ENCODE measurements at regions not wholly inside any gene's neighbourhood (a gene's known extent, or its start where the extent isn't known, plus 50 kb on each side); places are given as distances from the start of the nearest gene placed in this dataset.

DNA sequence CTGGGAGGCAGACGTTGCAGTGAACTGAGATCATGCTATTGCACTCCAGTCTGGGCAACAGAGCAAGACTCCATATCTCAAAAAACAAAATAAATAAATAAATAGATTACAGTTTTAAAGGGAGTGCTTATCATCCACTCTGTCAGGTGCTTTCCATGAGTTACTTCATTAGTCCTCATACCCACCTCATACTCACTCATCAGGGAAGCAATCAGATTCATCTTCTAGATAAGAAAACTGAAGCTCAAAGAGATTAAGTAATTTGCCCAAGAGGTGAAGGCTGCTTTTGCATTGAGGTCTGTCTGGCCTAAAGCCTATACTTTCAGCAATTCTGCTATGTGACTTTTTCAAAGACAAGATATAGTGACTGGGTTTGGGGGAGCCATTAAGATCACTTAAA is 101.0 kb downstream of the RASSF10 start:
- WGBS, 2 donors: 95 to 100% methylated on average over 1 of the region's 1 CpG
- Histone ChIP-seq H3K9me3 (no peaks in the 10 kb centered on the region), H3K4me3 (replicated peaks in 1 of 3) (no peak overlapping the region), H3K27ac (no peak overlapping the region), H3K4me1 (peaks cover 6 to 11% of the 10 kb centered on the region in 2 donors), H3K36me3 (no peaks in the 10 kb centered on the region), H3K27me3 (no peaks in the 10 kb centered on the region)
- intact Hi-C loops (cut with DNase I): no loop called here
- no peak for DNase-seq
- TF ChIP-seq CTCF (IDR thresholded peaks at IDR 0.05): no peak
- no peak for TF ChIP-seq POLR2A (IDR thresholded peaks at IDR 0.05)

DNA sequence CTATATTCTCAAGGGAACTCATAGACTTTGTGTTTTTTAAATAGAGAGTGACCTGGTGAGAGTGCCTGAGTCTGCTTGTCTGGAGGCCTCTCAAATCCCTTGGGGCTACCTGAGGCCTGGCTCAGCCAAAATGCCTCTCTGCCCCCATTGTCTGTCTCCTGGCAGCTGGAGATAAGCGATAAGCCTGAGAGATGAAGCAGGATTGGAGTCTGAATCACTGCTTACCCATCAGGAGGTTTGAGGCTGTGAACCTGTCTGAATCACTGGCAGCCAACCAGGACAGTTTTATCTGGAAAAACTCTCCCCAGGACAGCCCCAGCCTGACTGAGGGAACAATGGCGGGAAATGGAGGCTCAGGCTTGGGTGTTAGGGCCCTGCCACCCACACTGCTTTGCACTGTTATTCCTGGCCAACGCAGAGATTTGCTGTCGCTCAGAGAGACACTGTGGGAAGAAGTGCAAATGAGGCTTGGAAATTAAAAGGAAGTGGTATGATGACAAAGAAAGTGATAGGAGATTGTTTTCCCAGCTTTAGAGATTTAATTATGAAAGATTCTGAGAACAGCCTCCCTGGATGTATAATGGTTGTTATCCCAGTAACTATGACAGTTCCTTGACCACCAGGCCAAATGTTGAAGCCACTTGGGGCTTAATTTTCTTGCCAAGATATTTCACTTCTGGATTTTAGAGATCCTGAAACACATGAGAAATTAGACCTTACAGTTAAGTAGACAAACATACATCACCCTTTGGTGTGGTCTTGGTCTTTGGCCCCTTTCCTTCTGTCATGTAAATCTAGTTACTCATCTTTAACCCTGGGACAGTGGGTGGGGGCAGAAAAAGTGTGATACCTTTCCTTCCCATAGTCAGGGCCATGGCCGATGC is 102.1 kb downstream of the RASSF10 start:
- Histone ChIP-seq H3K4me3 (replicated peaks in 1 of 3) (no peak overlapping the region), H3K27me3 (no peaks in the 10 kb centered on the region), H3K4me1 (peaks cover 6 to 12% of the 10 kb centered on the region in 2 donors), H3K36me3 (no peaks in the 10 kb centered on the region), H3K9me3 (no peaks in the 10 kb centered on the region), H3K27ac (no peak overlapping the region)
- TF ChIP-seq POLR2A (IDR thresholded peaks at IDR 0.05) (no peak), CTCF (IDR thresholded peaks at IDR 0.05) (no peak)
- intact Hi-C loops (cut with DNase I): no loop called here
- no peak for DNase-seq
- 63 to 89% methylated on average over 5 of the region's 5 CpGs for WGBS, 2 donors

GRCh38 chr11:13111813-13112130 is 102.7 kb downstream of the RASSF10 start:
- Histone ChIP-seq H3K4me1 (peaks cover 6 to 12% of the 10 kb centered on the region in 2 donors), H3K36me3 (no peaks in the 10 kb centered on the region), H3K27me3 (no peaks in the 10 kb centered on the region), H3K27ac (no peak overlapping the region), H3K9me3 (no peaks in the 10 kb centered on the region), H3K4me3 (replicated peaks in 1 of 3) (no peak overlapping the region)
- intact Hi-C loops (cut with DNase I): no loop called here
- TF ChIP-seq CTCF (IDR thresholded peaks at IDR 0.05) (no peak), POLR2A (IDR thresholded peaks at IDR 0.05) (no peak)
- WGBS, 2 donors: 89 to 91% methylated on average over 6 of the region's 6 CpGs
- DNase-seq: no peak

DNA sequence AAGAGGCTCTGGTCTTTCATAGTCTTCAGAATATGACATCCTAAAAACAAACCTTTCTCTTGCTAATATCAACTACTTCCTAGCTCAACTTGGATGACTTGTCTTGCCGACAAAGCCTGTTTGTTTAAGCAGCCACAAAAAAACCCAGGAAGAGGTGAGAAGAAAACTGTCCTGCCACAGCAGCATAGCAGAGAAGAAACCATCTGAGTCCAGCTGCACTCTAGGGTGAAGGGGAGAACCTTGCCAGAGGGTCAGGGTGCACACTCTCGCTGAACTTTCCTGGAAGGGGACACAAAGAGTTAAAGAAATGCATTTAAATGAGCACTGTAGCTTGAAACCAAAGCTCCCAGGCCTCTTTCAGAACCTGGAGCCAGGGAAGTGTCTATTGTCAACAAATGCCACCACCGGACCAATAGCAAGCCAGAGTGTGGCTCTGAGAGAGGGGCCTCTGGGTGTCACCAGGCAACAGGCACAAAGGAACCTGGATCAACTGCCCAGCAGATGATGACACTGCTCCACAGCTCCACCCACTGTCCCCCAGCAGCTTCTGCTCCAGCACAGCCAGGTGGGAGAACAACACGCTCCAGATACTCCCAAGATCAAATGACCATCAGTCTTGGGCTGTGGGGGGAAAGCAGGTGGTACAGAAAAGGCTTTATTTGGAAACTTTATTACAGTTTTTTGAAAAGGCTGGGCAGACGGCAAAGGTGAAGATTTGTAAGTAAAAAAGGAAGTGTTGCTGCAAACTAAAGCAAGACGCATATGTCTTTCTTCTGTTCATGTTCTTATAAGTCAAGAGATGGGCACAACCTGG is 105.7 kb downstream of the RASSF10 start:
- TF ChIP-seq CTCF (IDR thresholded peaks at IDR 0.05): peak in 2 of 6 experiments; percentile 22 to 36
- TF ChIP-seq POLR2A (IDR thresholded peaks at IDR 0.05): no peak
- no peak overlapping the region for H3K4me3 ChIP-seq (replicated peaks in 1 of 3)
- H3K27me3 ChIP-seq: no peaks in the 10 kb centered on the region
- H3K36me3 ChIP-seq: no peaks in the 10 kb centered on the region
- 52 to 59% methylated on average over 6 of the region's 6 CpGs for WGBS, 2 donors
- H3K4me1 ChIP-seq: peaks cover 6 to 14% of the 10 kb centered on the region in 2 donors
- DNase-seq: peak; percentile 54 to 58
- H3K9me3 ChIP-seq: no peaks in the 10 kb centered on the region
- no peak overlapping the region for H3K27ac ChIP-seq
- intact Hi-C loops (cut with DNase I): no loop called here

DNA sequence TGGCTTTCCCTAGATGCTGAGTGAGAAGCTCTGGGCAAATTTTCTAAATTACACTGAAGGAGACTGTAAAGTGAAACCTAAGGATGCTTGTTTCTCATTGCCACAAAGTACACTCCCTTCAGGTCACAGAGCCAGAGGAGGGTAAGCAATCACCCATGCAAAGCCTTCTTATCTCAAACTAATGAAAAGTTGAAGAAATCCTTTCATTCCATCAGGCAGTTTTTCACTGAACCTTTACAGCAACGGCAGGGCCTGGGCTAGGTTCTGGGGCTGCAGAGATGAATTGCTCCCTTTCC is 106.2 kb downstream of the RASSF10 start:
- Histone ChIP-seq H3K27me3 (no peaks in the 10 kb centered on the region), H3K4me1 (peaks cover 6 to 16% of the 10 kb centered on the region in 2 donors), H3K4me3 (replicated peaks in 1 of 3) (no peak overlapping the region), H3K27ac (no peak overlapping the region), H3K9me3 (no peaks in the 10 kb centered on the region), H3K36me3 (no peaks in the 10 kb centered on the region)
- TF ChIP-seq CTCF (IDR thresholded peaks at IDR 0.05): no peak
- no peak for DNase-seq
- whole genome bisulfite sequencing, 2 donors: 0 to 9% methylated on average over 1 of the region's 1 CpG
- intact Hi-C loops (cut with DNase I): no loop called here

All from thyroid gland (tissue), 4 donors.